ENCODE measurements at regions not wholly inside any gene's neighbourhood (a gene's known extent, or its start where the extent isn't known, plus 50 kb on each side); places are given as distances from the start of the nearest gene placed in this dataset.

GRCh38 chr4:129322920-129323319, 227.0 kb downstream of the C4orf33 start:
- Histone ChIP-seq H3K36me3 (no peaks in the 10 kb centered on the region), H3K4me3 (no peak overlapping the region), H3K27ac (no peak overlapping the region), H3K9me3 (no peaks in the 10 kb centered on the region), H3K4me1 (no peaks in the 10 kb centered on the region), H3K27me3 (no peaks in the 10 kb centered on the region)
- DNase-seq (ENCODE audit: extremely low spot score in 2 of 2), result no peak
- TF ChIP-seq POLR2AphosphoS5 (IDR thresholded peaks at IDR 0.05; ENCODE audit: insufficient read depth in 1 of 2, low read depth in 1 of 2), result no peak
- TF ChIP-seq POLR2A (IDR thresholded peaks at IDR 0.05), result no peak
- TF ChIP-seq, protein P1, sequence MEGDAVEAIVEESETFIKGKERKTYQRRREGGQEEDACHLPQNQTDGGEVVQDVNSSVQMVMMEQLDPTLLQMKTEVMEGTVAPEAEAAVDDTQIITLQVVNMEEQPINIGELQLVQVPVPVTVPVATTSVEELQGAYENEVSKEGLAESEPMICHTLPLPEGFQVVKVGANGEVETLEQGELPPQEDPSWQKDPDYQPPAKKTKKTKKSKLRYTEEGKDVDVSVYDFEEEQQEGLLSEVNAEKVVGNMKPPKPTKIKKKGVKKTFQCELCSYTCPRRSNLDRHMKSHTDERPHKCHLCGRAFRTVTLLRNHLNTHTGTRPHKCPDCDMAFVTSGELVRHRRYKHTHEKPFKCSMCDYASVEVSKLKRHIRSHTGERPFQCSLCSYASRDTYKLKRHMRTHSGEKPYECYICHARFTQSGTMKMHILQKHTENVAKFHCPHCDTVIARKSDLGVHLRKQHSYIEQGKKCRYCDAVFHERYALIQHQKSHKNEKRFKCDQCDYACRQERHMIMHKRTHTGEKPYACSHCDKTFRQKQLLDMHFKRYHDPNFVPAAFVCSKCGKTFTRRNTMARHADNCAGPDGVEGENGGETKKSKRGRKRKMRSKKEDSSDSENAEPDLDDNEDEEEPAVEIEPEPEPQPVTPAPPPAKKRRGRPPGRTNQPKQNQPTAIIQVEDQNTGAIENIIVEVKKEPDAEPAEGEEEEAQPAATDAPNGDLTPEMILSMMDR (IDR thresholded peaks at IDR 0.05), result no peak
- intact Hi-C loops (cut with DNase I), result no loop called here

DNA sequence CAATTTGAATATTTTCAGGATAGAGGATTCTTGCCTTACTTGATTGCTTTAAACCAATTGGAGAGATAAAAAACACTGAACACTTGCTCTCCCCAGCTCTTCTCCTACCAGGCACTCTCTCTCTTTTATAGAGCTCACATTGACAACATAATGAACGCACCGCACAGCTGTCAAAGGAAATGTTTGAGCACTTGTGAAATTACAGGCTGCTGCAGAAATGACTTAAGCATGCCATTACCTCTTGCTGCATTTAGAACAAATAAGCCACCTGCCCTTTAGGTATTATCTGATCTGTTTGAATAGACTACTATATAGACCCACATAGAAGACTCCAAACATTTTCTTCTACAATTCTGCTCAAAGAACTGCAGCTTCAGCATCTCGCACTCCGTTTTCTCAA, 227.7 kb downstream of the C4orf33 start:
- Histone ChIP-seq H3K27me3 (no peaks in the 10 kb centered on the region), H3K27ac (no peak overlapping the region), H3K9me3 (no peaks in the 10 kb centered on the region), H3K4me3 (no peak overlapping the region), H3K4me1 (no peaks in the 10 kb centered on the region), H3K36me3 (no peaks in the 10 kb centered on the region)
- TF ChIP-seq, protein P1 (IDR thresholded peaks at IDR 0.05), result no peak
- TF ChIP-seq POLR2A (IDR thresholded peaks at IDR 0.05) (no peak), POLR2AphosphoS5 (IDR thresholded peaks at IDR 0.05; ENCODE audit: insufficient read depth in 1 of 2, low read depth in 1 of 2) (no peak)
- intact Hi-C loops (cut with DNase I), result no loop called here
- no peak for DNase-seq (ENCODE audit: extremely low spot score in 2 of 2)

GRCh38 chr4:129326571-129327460, 230.9 kb downstream of the C4orf33 start:
- H3K9me3 ChIP-seq, result no peaks in the 10 kb centered on the region
- H3K4me3 ChIP-seq, result no peak overlapping the region
- no peak overlapping the region for H3K27ac ChIP-seq
- DNase-seq (ENCODE audit: extremely low spot score in 2 of 2), result no peak
- intact Hi-C loops (cut with DNase I), result no loop called here
- TF ChIP-seq POLR2AphosphoS5 (IDR thresholded peaks at IDR 0.05; ENCODE audit: insufficient read depth in 1 of 2, low read depth in 1 of 2), result no peak
- TF ChIP-seq POLR2A (IDR thresholded peaks at IDR 0.05), result no peak
- TF ChIP-seq, protein P1 (IDR thresholded peaks at IDR 0.05), result no peak
- H3K4me1 ChIP-seq, result no peaks in the 10 kb centered on the region
- H3K36me3 ChIP-seq, result no peaks in the 10 kb centered on the region
- H3K27me3 ChIP-seq, result no peaks in the 10 kb centered on the region

DNA sequence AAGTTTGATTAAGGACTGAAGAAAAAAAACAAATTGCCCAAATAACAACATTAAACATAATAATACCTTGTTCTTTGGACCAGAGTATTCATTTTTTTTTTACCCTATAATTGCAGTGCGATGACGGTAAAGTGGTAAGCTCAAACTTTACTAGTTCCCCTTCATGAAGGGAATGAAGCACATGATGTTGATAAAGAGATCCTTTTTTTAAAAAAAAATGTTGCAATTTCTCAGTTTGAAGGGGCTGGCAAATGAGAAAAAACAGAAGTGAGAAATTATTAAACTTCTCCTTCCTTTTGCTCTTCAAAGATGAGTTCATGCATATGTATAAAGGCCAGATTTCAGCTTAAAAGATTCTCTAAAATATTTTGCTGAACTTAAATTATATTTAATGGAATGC, 231.7 kb downstream of the C4orf33 start:
- Histone ChIP-seq H3K9me3 (no peaks in the 10 kb centered on the region), H3K27me3 (no peaks in the 10 kb centered on the region), H3K27ac (no peak overlapping the region), H3K36me3 (no peaks in the 10 kb centered on the region), H3K4me3 (no peak overlapping the region), H3K4me1 (no peaks in the 10 kb centered on the region)
- DNase-seq (ENCODE audit: extremely low spot score in 2 of 2), result no peak
- TF ChIP-seq POLR2AphosphoS5 (IDR thresholded peaks at IDR 0.05; ENCODE audit: insufficient read depth in 1 of 2, low read depth in 1 of 2) (no peak), POLR2A (IDR thresholded peaks at IDR 0.05) (no peak)
- TF ChIP-seq, protein P1 (IDR thresholded peaks at IDR 0.05), result no peak
- intact Hi-C loops (cut with DNase I), result no loop called here

GRCh38 chr4:129328162-129328561, 232.2 kb downstream of the C4orf33 start:
- Histone ChIP-seq H3K9me3 (no peaks in the 10 kb centered on the region), H3K27ac (no peak overlapping the region), H3K27me3 (no peaks in the 10 kb centered on the region), H3K4me1 (no peaks in the 10 kb centered on the region), H3K36me3 (no peaks in the 10 kb centered on the region), H3K4me3 (no peak overlapping the region)
- TF ChIP-seq POLR2AphosphoS5 (IDR thresholded peaks at IDR 0.05; ENCODE audit: insufficient read depth in 1 of 2, low read depth in 1 of 2), result no peak
- TF ChIP-seq, protein P1 (IDR thresholded peaks at IDR 0.05), result no peak
- TF ChIP-seq POLR2A (IDR thresholded peaks at IDR 0.05), result no peak
- intact Hi-C loops (cut with DNase I), result no loop called here
- no peak for DNase-seq (ENCODE audit: extremely low spot score in 2 of 2)

Data from vagina (tissue), 2 donors.